Immature natural killer cell (primary cell): ENCODE measurements at regions not wholly inside any gene's neighbourhood (a gene's known extent, or its start where the extent isn't known, plus 50 kb on each side); places are given as distances from the start of the nearest gene placed in this dataset.

Source experiments
- DNase-seq, 3 donors: peaks; one replicate each; pipeline ENCODE4 v3.0.0; 2022; ENCODE audit warnings: mixed read lengths in 1 of 3
- H3K27ac Mint-ChIP-seq, 6 donors: one replicate each; pipeline ENCODE4 v1.8.0; 2020; ENCODE audit warnings: mixed read lengths in 6 of 6, mild to moderate bottlenecking in 5 of 6, inconsistent platforms in 4 of 6, moderate library complexity in 3 of 6
- H3K27me3 Mint-ChIP-seq, 3 donors: one replicate each; pipeline ENCODE4 v1.8.0; 2020 to 2021; ENCODE audit warnings: low read depth in 3 of 3, mild to moderate bottlenecking in 3 of 3, mixed read lengths in 3 of 3, moderate library complexity in 3 of 3, inconsistent platforms in 1 of 3
- H3K36me3 Mint-ChIP-seq, 3 donors: one replicate each; pipeline ENCODE4 v1.8.0; 2020; ENCODE audit warnings: mixed read lengths in 3 of 3, inconsistent platforms in 2 of 3, mild to moderate bottlenecking in 2 of 3
- H3K4me1 Mint-ChIP-seq, 2 donors: one replicate each; pipeline ENCODE4 v1.8.0; 2020; ENCODE audit warnings: inconsistent platforms in 2 of 2, mild to moderate bottlenecking in 2 of 2, mixed read lengths in 2 of 2, moderate library complexity in 1 of 2
- H3K4me3 Mint-ChIP-seq, 5 donors: one replicate each; pipeline ENCODE4 v1.8.0; 2020; ENCODE audit warnings: mild to moderate bottlenecking in 5 of 5, mixed read lengths in 5 of 5, inconsistent platforms in 3 of 5, moderate library complexity in 3 of 5
- H3K9me3 Mint-ChIP-seq, 6 donors: one replicate each; pipeline ENCODE4 v1.8.0; 2020; ENCODE audit warnings: mild to moderate bottlenecking in 6 of 6, mixed read lengths in 6 of 6, inconsistent platforms in 4 of 6, moderate library complexity in 3 of 6

DNA sequence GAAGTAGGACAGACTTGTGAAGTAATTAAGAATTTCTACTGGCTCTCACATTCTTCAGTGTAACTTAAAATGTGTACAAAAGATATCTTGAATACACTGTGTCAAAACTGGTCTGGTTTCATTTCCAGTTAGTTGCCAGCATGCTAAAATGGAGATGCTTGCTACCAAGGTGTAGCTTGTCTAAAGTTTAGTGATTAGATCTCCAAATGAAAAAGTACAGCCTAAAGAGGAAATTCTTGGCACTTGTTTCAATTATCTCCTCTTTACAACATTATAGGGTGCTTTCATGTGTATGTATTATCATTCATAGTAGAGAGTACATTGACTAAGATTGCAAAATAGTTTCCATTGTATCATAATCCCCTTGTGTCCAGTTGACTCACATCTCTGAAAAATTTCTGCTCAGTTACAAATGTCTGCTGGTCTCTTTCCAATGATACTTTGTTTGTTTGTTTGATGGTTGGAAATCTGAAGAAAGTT is 97.3 kb upstream of the SPRY1 start:
- Mint-ChIP-seq H3K36me3 (peaks cover 0 to 3% (median 0%) of the 10 kb centered on the region in 3 donors), H3K4me3 (peak overlapping the region in 4 of 5 donors; percentile 2 to 83 (median 38)), H3K27ac (peak overlapping the region in 3 of 6 donors; percentile 20 to 56 (median 46))

DNA sequence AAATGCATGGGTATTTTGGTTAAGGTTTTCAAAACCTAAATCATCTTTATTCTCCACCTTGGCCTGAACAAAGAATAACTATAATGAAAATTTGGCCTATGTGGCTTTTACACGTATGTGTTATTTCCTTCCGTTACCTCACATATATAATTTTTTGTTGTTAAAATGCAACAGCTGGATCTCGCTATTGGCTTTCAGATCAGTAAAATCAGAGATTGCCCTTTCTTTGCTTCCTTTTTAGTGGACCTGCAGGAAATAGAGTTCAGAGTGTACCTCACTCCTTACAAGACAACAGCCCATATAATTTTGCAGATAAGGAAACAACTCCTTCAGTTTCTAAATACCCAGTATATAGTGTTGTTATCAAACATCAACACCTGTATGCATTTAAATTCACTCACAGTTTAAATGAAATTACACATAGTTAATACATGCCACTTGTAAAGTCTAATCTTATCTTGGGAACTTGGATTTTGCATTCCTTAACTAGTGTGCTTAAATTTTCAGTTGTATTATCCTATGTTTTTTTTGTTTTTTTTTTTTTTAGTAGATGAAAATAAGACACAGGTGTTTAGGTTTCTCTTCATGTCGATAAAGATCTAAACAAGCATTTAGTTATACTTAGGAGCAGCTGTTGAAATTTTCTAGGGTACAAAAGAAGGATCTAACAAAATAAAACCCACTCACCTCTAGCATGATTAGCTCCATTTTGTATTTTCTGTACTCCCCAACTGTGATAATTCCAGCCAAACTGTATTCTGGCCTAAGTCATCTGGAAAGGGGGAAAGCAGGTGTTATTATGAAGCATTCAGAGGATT is 96.2 kb upstream of the SPRY1 start:
- H3K36me3 Mint-ChIP-seq, result peaks cover 0 to 3% (median 0%) of the 10 kb centered on the region in 3 donors
- H3K4me1 Mint-ChIP-seq, result peaks cover 66% of the 10 kb centered on the region in 2 donors
- peak overlapping the region; percentile 53 to 83 (median 75) for H3K4me3 Mint-ChIP-seq
- peak overlapping the region; percentile 43 to 83 (median 66) for H3K27ac Mint-ChIP-seq
- DNase-seq, result peak; percentile 52 to 59 (median 54)
- H3K9me3 Mint-ChIP-seq, result no peaks in the 10 kb centered on the region
- peaks cover 2 to 10% (median 2%) of the 10 kb centered on the region in 3 donors for H3K27me3 Mint-ChIP-seq

More for the DNA sequence above, 97.3 kb upstream of the SPRY1 start:
- Mint-ChIP-seq H3K27me3 (peaks cover 2 to 10% (median 2%) of the 10 kb centered on the region in 3 donors), H3K4me1 (peaks cover 62 to 64% of the 10 kb centered on the region in 2 donors), H3K9me3 (no peaks in the 10 kb centered on the region)
- no peak for DNase-seq

DNA sequence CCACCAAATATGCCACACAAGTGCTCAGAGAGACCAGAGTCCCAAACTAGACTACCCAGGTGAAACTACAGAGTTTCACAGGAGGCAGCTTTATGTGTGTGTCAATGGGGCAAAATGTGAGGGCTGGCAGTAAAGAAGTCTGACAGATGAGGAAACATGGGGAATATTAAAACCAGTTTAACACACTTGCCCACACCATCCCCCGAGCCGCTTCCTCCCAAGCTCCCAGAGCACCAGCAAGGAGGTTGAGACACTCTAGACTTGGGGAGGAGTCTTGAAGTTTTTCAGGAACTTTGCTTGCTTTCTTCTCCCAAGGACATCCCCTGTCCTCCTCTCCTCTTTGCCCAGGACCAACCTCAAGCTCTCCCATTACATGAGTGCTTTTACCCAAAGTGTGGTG is 94.7 kb upstream of the SPRY1 start:
- DNase-seq, result no peak
- H3K9me3 Mint-ChIP-seq, result no peaks in the 10 kb centered on the region
- H3K4me3 Mint-ChIP-seq, result no peak overlapping the region
- H3K27ac Mint-ChIP-seq, result peak overlapping the region in 2 of 6 donors; percentile 2 to 37
- peaks cover 0 to 8% (median 0%) of the 10 kb centered on the region in 3 donors for H3K27me3 Mint-ChIP-seq
- peaks cover 61 to 64% of the 10 kb centered on the region in 2 donors for H3K4me1 Mint-ChIP-seq
- peaks cover 0 to 3% (median 0%) of the 10 kb centered on the region in 3 donors for H3K36me3 Mint-ChIP-seq

DNA sequence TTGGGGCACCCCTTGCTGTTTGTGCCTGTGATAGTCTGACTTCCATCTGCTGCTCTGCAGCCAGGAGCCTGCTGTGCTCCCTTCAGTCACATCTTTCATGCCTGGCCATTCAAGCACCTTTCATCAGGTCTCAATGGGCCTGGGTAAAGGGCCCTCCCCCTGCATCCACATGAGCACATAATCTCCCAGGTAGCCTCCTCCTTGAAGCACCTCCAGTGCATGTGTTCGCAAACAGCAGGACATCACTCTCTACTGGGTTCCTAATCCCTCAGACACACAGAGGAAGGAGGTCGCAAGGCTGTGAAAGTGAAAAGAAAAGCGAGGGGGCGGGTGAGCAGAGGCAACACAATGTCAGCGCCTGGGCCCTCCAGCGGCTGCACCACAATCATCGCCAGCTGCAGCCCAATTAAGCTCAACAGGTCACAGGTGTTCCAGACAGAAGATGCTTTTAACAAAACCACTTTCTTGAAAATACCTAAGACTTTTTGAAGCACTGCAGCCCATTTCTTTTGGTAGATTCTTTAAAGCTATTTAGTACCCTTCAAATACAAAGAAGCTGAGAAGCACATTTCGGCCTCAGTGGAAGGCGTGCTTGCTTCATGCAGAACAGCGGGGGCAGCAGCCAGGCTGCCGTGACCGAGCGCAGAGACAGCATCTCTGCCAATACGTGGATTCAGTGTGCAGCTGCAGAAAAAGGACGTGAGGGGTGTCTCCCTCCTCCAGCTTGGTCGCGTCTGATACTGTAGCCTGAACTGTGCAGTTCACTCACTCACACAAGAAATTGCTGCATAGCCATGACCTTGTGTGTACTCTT is 92.2 kb upstream of the SPRY1 start:
- peak; percentile 25 to 26 (median 25) for DNase-seq
- Mint-ChIP-seq H3K9me3 (no peaks in the 10 kb centered on the region), H3K4me1 (peaks cover 36 to 39% of the 10 kb centered on the region in 2 donors), H3K27ac (peak overlapping the region in 3 of 6 donors; percentile 25 to 69 (median 66)), H3K4me3 (peak overlapping the region in 4 of 5 donors; percentile 46 to 72 (median 60)), H3K27me3 (peaks cover 0 to 6% (median 1%) of the 10 kb centered on the region in 3 donors), H3K36me3 (peaks cover 0 to 6% (median 0%) of the 10 kb centered on the region in 3 donors)

DNA sequence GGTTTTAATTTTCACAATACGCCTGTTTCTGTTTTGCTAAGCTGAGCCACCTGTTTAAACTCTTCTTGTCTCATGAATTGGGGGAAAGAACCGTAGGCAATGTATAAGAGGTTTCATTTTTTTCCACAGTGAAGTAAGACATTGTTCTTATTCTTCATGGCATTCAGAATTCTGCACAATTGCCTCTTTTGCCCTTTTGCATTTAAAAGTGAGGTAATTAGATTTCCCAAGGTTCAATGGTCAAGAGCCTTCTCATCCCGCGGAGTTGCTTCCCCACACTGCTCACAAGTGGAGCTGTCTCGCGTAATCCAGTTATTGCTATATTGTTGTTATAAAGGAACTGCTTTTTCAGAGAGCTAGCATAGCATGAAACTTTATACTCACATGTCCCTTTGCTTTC is 90.9 kb upstream of the SPRY1 start:
- H3K27ac Mint-ChIP-seq, result no peak overlapping the region
- H3K9me3 Mint-ChIP-seq, result no peaks in the 10 kb centered on the region
- peaks cover 23 to 26% of the 10 kb centered on the region in 2 donors for H3K4me1 Mint-ChIP-seq
- peaks cover 2 to 4% (median 2%) of the 10 kb centered on the region in 3 donors for H3K27me3 Mint-ChIP-seq
- H3K4me3 Mint-ChIP-seq, result no peak overlapping the region
- no peak for DNase-seq
- H3K36me3 Mint-ChIP-seq, result peaks cover 3 to 14% (median 5%) of the 10 kb centered on the region in 3 donors

DNA sequence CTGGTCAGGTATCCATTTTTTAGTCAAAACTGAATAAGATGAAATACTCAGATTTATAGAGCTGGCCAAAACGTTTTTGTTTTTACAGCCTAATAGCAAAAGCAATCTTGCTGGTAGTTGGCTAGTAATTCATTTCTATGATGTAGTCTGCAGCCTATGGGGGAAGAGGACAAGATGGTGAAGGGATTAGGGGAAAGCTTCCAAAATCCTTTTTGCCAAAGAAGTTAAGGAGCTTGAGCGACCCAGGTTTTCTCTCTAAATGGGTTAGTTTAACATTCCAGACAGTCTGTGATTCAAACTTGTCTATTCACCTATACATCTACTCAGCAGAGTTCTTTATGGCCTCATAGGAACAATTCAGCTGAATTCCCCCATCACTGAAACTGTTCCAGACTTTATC is 89.8 kb upstream of the SPRY1 start:
- DNase-seq, result no peak
- peaks cover 18 to 19% of the 10 kb centered on the region in 2 donors for H3K4me1 Mint-ChIP-seq
- no peaks in the 10 kb centered on the region for H3K9me3 Mint-ChIP-seq
- peaks cover 4 to 17% (median 5%) of the 10 kb centered on the region in 3 donors for H3K36me3 Mint-ChIP-seq
- no peak overlapping the region for H3K4me3 Mint-ChIP-seq
- H3K27me3 Mint-ChIP-seq, result peaks cover 2 to 4% (median 2%) of the 10 kb centered on the region in 3 donors
- H3K27ac Mint-ChIP-seq, result no peak overlapping the region

DNA sequence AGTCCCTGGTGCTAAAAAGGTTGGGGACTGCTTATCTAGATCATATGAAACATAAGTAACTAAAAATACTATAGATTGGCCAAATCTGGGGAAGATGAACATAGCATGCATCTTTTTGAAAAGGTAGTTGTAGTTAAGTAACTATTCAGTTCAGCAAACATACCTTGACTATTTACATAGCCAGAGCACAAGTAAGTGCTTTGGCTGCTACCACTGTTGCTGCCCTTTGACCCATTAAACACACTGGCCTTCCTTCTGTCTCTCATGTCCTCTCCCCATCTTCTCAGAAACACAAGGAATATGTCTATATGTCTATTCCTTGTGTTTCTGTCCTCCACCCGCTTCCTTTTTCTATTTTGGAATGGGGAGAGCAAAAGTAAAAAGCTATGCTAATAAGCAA is 87.9 kb upstream of the SPRY1 start:
- H3K27me3 Mint-ChIP-seq, result peaks cover 0 to 2% (median 2%) of the 10 kb centered on the region in 3 donors
- H3K4me1 Mint-ChIP-seq, result peaks cover 10 to 11% of the 10 kb centered on the region in 2 donors
- H3K4me3 Mint-ChIP-seq, result no peak overlapping the region
- no peak for DNase-seq
- H3K36me3 Mint-ChIP-seq, result peaks cover 10 to 24% (median 12%) of the 10 kb centered on the region in 3 donors
- no peak overlapping the region for H3K27ac Mint-ChIP-seq
- H3K9me3 Mint-ChIP-seq, result no peaks in the 10 kb centered on the region

DNA sequence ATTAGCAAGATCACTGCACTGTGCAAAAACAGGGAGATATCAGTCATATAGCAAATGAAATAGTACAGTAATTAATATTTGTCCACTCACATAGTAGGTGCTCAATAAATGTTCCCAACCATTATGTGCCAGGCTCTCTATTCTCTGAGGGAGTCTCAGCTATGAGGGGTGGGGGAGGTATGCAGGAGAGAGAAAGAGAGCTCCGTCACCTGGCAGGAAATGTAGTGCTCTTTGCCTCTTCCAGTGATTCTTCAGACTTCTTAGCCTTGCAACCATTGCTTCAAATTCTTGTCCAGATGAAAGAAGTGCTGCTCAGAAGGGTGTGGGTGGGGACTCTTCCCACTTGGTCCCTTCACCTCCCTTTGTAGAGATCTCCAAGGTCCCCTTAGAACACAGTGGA is 84.5 kb upstream of the SPRY1 start:
- no peak overlapping the region for H3K27ac Mint-ChIP-seq
- peaks cover 22 to 24% (median 24%) of the 10 kb centered on the region in 3 donors for H3K36me3 Mint-ChIP-seq
- no peak for DNase-seq
- no peak overlapping the region for H3K4me3 Mint-ChIP-seq
- H3K9me3 Mint-ChIP-seq, result no peaks in the 10 kb centered on the region
- no peaks in the 10 kb centered on the region for H3K4me1 Mint-ChIP-seq
- H3K27me3 Mint-ChIP-seq, result peaks cover 0 to 2% (median 2%) of the 10 kb centered on the region in 3 donors

DNA sequence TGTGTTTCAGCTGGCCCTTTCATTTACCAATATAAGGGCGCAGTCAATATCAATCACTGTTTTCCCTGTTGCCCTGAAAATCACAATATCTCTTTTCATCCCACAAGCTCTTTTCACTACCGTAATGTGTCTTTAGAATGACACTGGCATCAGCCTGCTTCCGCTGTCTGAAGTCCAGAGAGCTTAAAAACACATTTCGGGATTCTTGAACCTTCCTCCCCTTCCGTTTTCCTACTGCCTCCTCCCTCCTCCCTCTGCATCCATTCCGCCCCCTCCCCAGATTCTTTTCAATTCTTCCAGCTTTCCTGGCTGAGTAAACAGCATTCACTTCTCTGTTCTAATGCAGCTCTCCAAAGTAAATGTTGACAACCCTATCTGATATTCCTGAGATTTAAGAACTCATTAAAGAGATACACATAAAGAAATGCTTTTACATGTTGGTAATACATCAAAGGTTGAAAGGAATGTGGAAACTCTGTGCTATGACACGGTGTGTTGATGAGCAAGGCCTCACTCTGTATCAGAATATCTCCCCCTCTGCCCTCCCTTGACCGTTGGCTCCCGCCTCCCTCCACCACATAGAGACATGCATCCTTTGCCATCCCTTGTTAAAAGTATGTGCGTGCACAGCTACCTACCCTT is 83.5 kb upstream of the SPRY1 start:
- H3K27ac Mint-ChIP-seq, result no peak overlapping the region
- peaks cover 24 to 27% (median 24%) of the 10 kb centered on the region in 3 donors for H3K36me3 Mint-ChIP-seq
- no peaks in the 10 kb centered on the region for H3K9me3 Mint-ChIP-seq
- DNase-seq, result no peak
- H3K4me3 Mint-ChIP-seq, result no peak overlapping the region
- no peaks in the 10 kb centered on the region for H3K4me1 Mint-ChIP-seq
- H3K27me3 Mint-ChIP-seq, result peaks cover 0 to 2% (median 2%) of the 10 kb centered on the region in 3 donors

DNA sequence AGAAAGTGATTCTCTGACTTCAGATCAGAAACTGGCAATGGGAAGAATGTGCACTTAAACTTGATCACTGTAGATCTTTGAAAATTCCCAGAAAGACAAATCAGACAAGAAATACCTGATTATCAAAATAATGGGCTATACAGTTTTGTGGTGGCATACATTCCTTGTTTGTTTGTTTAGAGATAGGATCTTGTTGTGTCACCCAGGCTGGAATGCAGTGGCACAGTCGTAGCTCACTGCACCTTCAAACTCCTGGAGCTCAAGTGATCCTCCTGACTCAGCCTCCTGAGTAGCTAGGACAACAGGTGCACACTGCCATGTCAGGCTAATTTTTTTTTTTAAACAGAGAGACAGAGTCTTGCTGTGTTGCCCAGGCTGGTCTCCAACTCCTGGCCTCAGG is 81.0 kb upstream of the SPRY1 start:
- Mint-ChIP-seq H3K4me1 (peaks cover 0 to 6% of the 10 kb centered on the region in 2 donors), H3K36me3 (peaks cover 16 to 29% (median 19%) of the 10 kb centered on the region in 3 donors), H3K9me3 (peaks cover 0 to 7% (median 0%) of the 10 kb centered on the region in 6 donors), H3K27me3 (no peaks in the 10 kb centered on the region), H3K27ac (no peak overlapping the region), H3K4me3 (no peak overlapping the region)
- DNase-seq, result no peak

DNA sequence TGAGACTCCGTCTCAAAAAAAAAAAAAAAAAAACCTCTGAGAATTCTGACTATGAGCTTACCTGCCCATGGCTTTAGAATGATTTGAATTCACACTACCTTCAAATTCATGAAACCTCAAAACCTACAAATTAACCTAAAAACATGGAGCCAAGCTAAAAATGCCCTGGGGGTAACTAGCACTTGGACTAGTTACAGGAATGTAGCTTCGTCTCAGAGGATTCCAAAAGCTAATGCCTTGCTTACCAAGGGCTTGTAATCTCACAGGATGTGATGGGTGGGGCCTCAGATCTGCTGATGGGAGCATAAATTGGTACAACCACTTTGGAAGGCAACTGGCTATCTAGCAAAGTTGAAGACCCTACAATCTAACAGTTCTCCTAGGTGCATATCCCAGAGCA is 79.4 kb upstream of the SPRY1 start:
- Mint-ChIP-seq H3K4me3 (no peak overlapping the region), H3K27me3 (no peaks in the 10 kb centered on the region), H3K4me1 (peaks cover 0 to 6% of the 10 kb centered on the region in 2 donors), H3K36me3 (peaks cover 11 to 33% (median 22%) of the 10 kb centered on the region in 3 donors), H3K9me3 (peaks cover 0 to 19% (median 11%) of the 10 kb centered on the region in 6 donors), H3K27ac (no peak overlapping the region)
- no peak for DNase-seq

DNA sequence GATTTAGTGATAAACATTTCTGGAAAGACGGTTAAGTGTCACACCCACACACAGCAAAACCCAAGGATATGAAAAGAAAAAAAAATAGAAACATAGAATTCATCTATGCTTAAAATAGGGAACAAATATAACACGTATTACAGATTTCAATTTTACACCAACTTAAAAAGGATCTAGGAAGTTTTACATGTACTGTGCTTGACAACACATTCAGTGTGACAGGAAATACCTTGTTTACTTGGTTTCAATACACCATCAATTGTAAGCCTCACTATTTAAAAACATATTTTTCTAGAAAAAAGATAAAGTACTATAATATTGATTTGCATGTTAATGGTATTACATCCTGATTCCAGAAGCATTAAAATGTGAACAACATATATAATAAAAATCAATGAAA is 77.0 kb upstream of the SPRY1 start:
- Mint-ChIP-seq H3K4me1 (peaks cover 0 to 6% of the 10 kb centered on the region in 2 donors), H3K36me3 (peaks cover 8 to 27% (median 9%) of the 10 kb centered on the region in 3 donors)

DNA sequence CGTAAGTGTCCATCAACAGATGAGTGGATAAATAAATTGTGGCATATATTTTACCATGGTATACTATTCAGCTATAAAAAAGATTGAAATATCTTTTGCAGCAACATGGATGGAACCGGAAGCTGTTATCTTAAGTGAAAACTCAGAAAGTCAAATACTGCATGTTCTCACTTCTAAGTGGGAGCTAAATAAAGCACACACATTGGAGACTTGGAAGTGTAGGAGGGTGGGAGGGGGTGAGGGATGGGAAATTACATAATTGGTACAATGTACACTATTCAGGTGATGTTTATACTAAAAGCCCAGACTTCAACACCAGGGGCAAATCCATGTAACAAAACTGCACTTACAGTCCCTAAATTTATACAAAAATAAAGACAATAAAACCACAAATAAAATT is 72.6 kb upstream of the SPRY1 start:
- Mint-ChIP-seq H3K4me1 (peaks cover 4 to 16% of the 10 kb centered on the region in 2 donors), H3K27ac (no peak overlapping the region), H3K9me3 (peaks cover 3 to 41% (median 21%) of the 10 kb centered on the region in 6 donors), H3K4me3 (no peak overlapping the region), H3K27me3 (peaks cover 0 to 5% (median 0%) of the 10 kb centered on the region in 3 donors), H3K36me3 (peaks cover 4 to 12% (median 9%) of the 10 kb centered on the region in 3 donors)
- no peak for DNase-seq

More for the DNA sequence above, 77.0 kb upstream of the SPRY1 start:
- Mint-ChIP-seq H3K27ac (no peak overlapping the region), H3K4me3 (no peak overlapping the region), H3K9me3 (peaks cover 3 to 34% (median 21%) of the 10 kb centered on the region in 6 donors), H3K27me3 (peaks cover 0 to 3% (median 0%) of the 10 kb centered on the region in 3 donors)
- no peak for DNase-seq
